Stimulated activated CD4-positive, alpha-beta T cell treated with anti-CD3 and anti-CD28 coated beads, Interleukin-1b, Interleukin-23, amount 100 ng/mL, for 24 hours (primary cell): ENCODE measurements at regions not wholly inside any gene's neighbourhood (a gene's known extent, or its start where the extent isn't known, plus 50 kb on each side); places are given as distances from the start of the nearest gene placed in this dataset.
"Not testable (repeated sequence)": the region's sequence is repeated elsewhere in the genome, so short reads cannot be mapped to it uniquely, and the experiment has no call there.

Experiments used
- DNase-seq, 4 experiments: peaks; one replicate each; pipeline ENCODE4 v3.0.0-alpha.2; 2020; ENCODE audit warnings: low read depth in 4 of 4, low spot score in 1 of 4

GRCh38 chr18:5721924-5722323 lies 173.4 kb downstream of the TMEM200C start:
- DNase-seq = no peak

DNA sequence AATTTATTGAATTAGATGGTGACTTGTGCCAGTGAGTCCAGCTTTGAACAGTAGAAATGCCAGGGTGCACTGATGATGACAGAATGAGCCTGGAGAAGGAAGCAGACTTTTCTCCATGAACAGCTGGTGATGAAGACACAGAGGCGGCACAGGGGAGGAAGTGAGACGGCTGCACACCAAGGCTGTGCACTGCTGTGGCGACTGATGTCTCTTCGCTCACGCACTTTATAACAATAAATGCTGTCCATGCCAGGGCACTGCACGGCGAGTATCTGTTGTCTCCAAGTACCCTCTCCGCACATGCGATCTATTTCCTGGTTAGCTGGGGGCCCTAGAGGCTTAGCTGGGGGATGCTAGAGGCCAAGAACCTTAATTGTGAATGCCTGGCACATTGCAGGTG lies 175.2 kb downstream of the TMEM200C start:
- no peak for DNase-seq

- DNase-seq = no peak
Observed at GRCh38 chr18:5717256-5717655, 173.5 kb upstream of the EPB41L3 start.

- no peak for DNase-seq
Observed at GRCh38 chr18:5710676-5711075, 166.9 kb upstream of the EPB41L3 start.

- no peak for DNase-seq
Observed at GRCh38 chr18:5710235-5710634, 166.4 kb upstream of the EPB41L3 start.

DNA sequence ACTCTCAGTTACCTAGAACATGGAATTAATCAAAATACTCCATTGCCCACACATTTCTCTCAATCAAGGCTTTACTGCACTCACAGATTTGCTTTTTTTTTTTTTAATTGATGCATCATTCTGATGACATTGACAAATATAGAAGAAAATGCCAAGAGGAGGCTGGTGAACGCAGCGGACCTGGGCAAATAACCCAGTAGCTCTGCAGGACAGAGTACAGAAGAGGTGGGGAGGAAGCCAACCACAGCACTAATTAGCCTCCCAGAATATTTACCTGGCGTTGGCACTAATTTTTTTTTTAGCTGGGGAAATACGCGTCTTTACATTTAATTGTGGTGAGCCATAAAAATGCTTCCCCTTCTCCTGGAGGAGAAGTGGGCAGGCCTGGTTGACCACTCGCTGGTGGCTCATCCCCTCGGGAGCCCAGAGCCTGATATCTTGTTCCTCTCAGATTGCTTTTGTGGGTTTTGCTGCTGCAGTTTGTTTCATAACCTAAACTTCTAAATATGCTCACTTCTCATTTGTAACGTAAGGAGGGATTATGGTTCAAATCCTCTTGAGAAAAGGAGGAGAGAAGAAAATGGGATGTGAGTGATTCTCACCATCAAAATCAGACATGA lies 165.8 kb upstream of the EPB41L3 start:
- no peak for DNase-seq

DNA sequence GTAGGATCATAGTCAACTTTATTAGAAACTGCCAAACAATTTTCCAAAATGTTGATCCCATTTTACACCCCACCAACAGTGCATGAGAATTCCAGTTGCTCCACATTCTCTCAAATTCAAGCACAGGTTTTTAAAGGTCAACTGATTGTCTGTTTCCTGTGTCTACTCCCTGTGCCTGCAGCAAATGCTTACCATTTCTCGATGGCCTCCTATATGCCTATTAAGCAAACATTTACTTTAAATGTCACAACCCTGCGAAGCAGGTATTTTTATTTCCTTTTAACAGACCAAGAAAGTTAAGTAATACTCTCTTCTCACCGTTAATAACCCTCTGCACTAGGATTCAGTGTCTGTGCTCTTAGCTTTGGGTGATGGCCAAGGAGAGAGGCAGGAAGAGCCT lies 163.8 kb upstream of the EPB41L3 start:
- DNase-seq = no peak

- DNase-seq = no peak
Observed at GRCh38 chr18:5705393-5705792, 161.6 kb upstream of the EPB41L3 start.

- DNase-seq = no peak
Observed at GRCh38 chr18:5704847-5705246, 161.1 kb upstream of the EPB41L3 start.

DNA sequence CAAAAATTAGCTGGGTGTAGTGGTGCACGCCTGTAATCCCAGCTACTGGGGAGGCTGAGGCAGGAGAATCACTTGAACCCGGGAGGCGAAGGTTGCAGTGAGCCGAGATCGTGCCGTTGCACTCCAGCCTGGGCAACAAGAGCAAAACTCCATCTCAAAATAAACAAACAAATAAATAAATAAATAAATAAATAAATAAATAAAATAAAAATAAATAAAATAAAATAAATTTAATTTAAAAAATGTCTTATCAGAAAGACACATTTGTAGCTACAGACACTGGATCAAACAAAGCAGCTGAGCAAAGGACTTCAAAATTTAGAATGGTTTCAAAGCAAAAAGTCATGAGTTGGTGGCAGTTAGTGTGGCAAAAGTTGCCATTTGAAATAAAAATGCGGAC lies 158.2 kb upstream of the EPB41L3 start:
- DNase-seq = not testable (repeated sequence)

DNA sequence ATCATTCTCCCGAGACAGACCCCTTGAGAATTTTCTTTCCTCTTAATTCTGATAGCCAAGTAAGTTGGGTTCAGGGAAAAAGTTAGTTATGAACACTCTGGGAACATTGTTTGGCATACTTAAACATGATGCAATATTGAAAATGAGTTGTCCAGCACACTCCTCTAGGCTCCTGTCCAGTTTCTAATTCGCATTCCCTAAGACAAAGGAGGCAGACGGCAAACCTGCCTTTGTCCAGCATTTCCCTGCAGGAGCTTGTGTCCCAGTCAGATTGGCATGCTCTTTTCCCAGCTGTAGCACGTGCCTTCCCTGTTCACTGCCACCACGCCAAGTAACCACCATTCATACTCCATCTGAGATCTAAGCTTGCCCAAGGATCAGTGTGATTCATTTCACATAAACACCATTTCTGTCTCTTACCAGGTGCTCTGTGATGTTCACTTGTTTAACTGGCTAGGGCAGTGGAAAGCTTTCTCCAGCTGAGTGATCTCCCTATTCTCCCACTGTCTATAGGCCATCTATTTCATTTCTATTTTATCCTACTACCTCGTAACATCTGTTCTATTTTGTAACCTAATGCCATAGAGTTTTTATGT lies 150.0 kb upstream of the EPB41L3 start:
- no peak for DNase-seq

- DNase-seq = no peak
Observed at GRCh38 chr18:5678779-5679406, 135.1 kb upstream of the EPB41L3 start.

DNA sequence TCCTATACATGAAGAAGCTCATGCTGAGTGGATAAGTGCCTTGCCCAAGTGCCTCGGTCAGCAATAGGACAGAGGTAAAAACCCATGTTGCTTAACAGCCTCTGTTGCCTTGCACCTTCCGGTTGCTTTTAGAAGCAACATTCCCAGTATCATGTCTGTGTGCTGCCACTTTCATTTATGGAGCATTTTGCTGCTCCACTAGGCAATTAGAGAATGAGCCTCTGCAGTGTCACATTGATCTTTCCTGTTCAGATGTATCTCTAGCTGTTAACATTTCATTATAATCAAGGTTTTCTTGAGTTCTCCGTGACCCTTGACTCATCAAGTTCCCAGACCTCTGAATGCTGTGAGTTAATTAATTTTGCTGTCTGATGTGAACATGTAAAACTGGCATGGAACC lies 134.5 kb upstream of the EPB41L3 start:
- DNase-seq = no peak

DNA sequence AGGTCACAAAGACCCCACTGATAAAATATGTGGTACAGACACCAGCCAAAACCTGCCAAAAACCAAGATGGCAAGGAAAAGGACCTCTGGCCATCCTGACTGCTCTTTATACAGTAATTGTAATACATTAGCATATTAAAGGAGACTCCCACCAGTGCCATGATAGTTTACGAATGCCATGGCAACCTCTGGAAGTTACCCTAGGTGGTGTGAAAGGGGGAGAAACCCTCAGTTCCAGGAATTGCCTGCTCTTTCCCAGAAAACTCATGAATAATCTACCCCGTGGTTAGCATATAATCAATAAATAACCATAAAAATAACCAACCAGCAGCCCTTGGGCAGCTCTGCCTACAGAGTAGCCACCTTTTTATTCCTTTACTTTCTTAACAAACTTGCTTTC lies 129.8 kb upstream of the EPB41L3 start:
- no peak for DNase-seq

GRCh38 chr18:5669585-5669984 lies 125.8 kb upstream of the EPB41L3 start:
- no peak for DNase-seq

DNA sequence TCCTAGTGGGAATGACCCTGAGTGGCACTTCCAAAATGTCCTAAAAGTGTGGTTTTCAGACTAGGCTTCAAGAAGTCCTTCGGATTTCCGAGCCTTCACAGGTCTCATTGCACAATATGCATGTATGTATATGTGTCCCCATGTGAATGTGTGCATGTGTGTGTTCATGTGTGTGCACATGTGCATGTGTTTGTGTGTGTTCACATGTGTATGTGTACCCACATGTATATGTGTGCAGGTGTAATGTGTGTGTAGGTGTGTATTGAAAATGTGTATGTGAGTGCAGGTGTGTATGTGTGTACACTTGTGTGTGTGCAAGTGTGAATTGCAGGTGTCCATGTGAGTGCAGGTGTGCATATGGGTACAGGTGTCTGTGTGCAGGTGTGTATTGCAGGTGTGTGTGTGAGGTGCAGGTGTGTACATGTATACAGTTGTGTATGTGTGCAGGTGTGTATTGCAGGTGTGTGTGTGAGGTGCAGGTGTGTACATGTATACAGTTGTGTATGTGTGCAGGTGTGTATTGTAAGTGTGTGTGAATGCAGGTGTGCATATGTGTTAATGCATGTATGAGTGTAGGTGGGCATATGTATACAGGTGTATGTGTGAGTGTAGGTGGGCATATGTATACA lies 124.4 kb upstream of the EPB41L3 start:
- DNase-seq = no peak

- no peak for DNase-seq
Observed at GRCh38 chr18:5667356-5667755, 123.6 kb upstream of the EPB41L3 start.

DNA sequence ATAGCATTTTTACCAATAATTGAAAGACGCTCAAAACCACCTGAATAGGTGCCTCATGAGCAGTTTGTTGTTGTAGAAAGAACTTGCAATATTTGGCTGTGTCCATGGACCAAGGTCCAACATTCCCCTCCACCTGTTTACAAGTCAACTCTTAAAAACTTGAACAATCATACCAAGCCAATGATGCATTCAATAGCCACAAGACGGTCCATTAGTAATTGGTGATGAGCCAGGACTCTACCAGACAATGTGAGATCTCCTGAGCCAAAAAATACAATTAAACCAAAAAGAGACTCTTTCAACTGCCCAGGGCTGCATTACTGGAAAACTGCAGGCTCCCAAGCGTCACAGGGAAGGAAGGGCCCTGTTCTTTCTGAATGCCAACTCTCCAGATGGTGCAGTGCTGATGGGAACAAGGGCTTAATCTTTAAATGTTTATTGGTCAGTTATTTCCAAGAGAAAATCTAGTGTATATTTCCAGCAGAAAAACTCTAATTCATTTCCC lies 118.8 kb upstream of the EPB41L3 start:
- DNase-seq = no peak

GRCh38 chr18:5661179-5661578 lies 117.4 kb upstream of the EPB41L3 start:
- no peak for DNase-seq

GRCh38 chr18:5653802-5654201 lies 110.0 kb upstream of the EPB41L3 start:
- DNase-seq = no peak

DNA sequence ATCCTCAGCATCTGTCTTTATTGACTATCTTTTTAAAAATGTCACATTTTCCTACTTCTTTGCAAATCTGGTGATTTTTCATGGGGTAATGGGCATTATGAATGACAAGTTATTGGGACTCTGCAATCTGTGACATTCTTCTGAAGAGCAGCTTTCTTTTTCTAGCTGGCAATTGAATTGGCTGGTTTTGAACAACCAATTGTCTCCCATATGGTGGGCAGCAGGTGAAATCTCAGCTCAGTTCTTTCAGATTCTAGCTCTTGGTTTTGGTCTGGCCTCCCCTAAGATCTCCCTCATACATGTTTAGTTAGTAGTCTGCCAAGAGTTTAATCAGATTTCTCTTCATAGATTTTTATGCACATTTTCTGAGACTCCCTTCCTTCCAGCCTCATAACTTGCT lies 107.9 kb upstream of the EPB41L3 start:
- DNase-seq = no peak

GRCh38 chr18:5649439-5649838 lies 105.6 kb upstream of the EPB41L3 start:
- DNase-seq = no peak
